HCT116 (cell line): ENCODE measurements at regions not wholly inside any gene's neighbourhood (a gene's known extent, or its start where the extent isn't known, plus 50 kb on each side); places are given as distances from the start of the nearest gene placed in this dataset.

Experiments used
- ATAC-seq: fragments of 200-7000 bp; cut with Tn5 transposase; 2 replicates; pipeline ENCODE4 v1.9.1; 2020; ENCODE audit warnings: mild to moderate bottlenecking, moderate library complexity
- BruUV-seq: library from RNA; stranded (reverse); fragments of 400-500 nt; replicated peaks from 2 replicates; lab custom pipeline; 2021; lab: Mats Ljungman, UMichigan
- CTCF ChIA-PET: fragments of 300-600 bp; sonication (Branson Sonifier 250); formaldehyde crosslinking; loops from one replicate; lab custom pipeline; 2021; ENCODE audit warnings: antibody characterized with exemption; lab: Charles Lee
- POLR2A ChIA-PET: fragments of 300-600, 350-600 bp; sonication (Branson Sonifier 250); formaldehyde crosslinking; loops from one replicate; lab custom pipeline; 2021; ENCODE audit warnings: antibody characterized with exemption; lab: Charles Lee
- RAD21 ChIA-PET, 2 experiments: fragments of 300-600 bp; sonication (Branson Sonifier 250); formaldehyde crosslinking; loops; one replicate each; lab custom pipeline; 2023; ENCODE audit warnings: low total read pairs in 2 of 2; ENCODE audit not compliant: uncharacterized antibody in 2 of 2, unreplicated experiment in 2 of 2, low non-redundant PET in 1 of 2; lab: Charles Lee
- DNase-seq: peaks from one replicate; pipeline ENCODE4 v3.0.0-alpha.2; 2010; ENCODE audit warnings: low read depth, low spot score
- H2AFZ ChIP-seq: fragments of 200-600 bp; shearing (Covaris generic), sonication (generic); 2 replicates; pipeline ENCODE4 v1.6.1; 2017; ENCODE audit warnings: low read depth, mixed run types, mixed read lengths, antibody characterized with exemption, low read length; ENCODE audit not compliant: poor library complexity, severe bottlenecking
- H3K27ac ChIP-seq: 2 replicates; pipeline ENCODE4 v1.5.1; 2012; ENCODE audit warnings: low read depth, low read length
- H3K27me3 ChIP-seq: fragments of 200-600 bp; sonication (generic); 2 replicates; pipeline ENCODE4 v1.6.1; 2016; ENCODE audit warnings: mixed run types, low read length, mixed read lengths; ENCODE audit not compliant: insufficient read depth
- H3K36me3 ChIP-seq, 2 experiments: fragments of 200-500 bp in 1 of 2; fragments of 200-600 bp in 1 of 2; sonication (Bioruptor generic) in 1 of 2; sonication (generic) in 1 of 2; 2 replicates each; pipeline versions ENCODE4 v1.5.1 to v1.6.1; 2014 to 2016; ENCODE audit warnings: low read length in 2 of 2, inconsistent platforms in 1 of 2, mixed read lengths in 1 of 2, mixed run types in 1 of 2; ENCODE audit not compliant: insufficient read depth in 2 of 2, control insufficient read depth in 1 of 2
- H3K4me1 ChIP-seq, 2 experiments: fragments of 200-600 bp in 1 of 2; sonication (generic) in 1 of 2; 2 replicates each; pipeline versions ENCODE4 v1.5.1 to v1.6.1; 2012 to 2017; ENCODE audit warnings: low read length in 2 of 2, inconsistent platforms in 1 of 2, mild to moderate bottlenecking in 1 of 2, mixed read lengths in 1 of 2, mixed run types in 1 of 2, moderate library complexity in 1 of 2; ENCODE audit not compliant: insufficient read depth in 2 of 2, control insufficient read depth in 1 of 2
- H3K4me2 ChIP-seq: fragments of 200-600 bp; sonication (generic); 2 replicates; pipeline ENCODE4 v1.6.1; 2017; ENCODE audit warnings: mixed run types, low read length, mixed read lengths
- H3K4me3 ChIP-seq, 2 experiments: fragments of 200-600 bp in 1 of 2; sonication (generic) in 1 of 2; replicated peaks in 1 of 2; 2 replicates each; pipeline ENCODE4 v1.5.1; 2011 to 2016; ENCODE audit warnings: low read length in 2 of 2, control low read depth in 1 of 2, low read depth in 1 of 2, mild to moderate bottlenecking in 1 of 2, mixed read lengths in 1 of 2, mixed run types in 1 of 2
- H3K79me2 ChIP-seq: fragments of 200-600 bp; sonication (generic); 2 replicates; pipeline ENCODE4 v1.6.1; 2017; ENCODE audit warnings: mild to moderate bottlenecking, mixed run types, low read length, moderate library complexity, mixed read lengths; ENCODE audit not compliant: insufficient read depth
- H3K9ac ChIP-seq: fragments of 200-600 bp; sonication (generic); 2 replicates; pipeline ENCODE4 v1.6.1; 2016; ENCODE audit warnings: low read length, mixed read lengths
- H3K9me2 ChIP-seq: fragments of 200-600 bp; sonication (generic), shearing (Covaris generic); 2 replicates; pipeline ENCODE4 v1.6.1; 2017; ENCODE audit warnings: mixed run types, mild to moderate bottlenecking, moderate library complexity; ENCODE audit not compliant: insufficient read depth
- H3K9me3 ChIP-seq, 2 experiments: fragments of 200-500 bp in 1 of 2; fragments of 200-600 bp in 1 of 2; sonication (Bioruptor generic) in 1 of 2; sonication (generic) in 1 of 2; 2 replicates each; pipeline ENCODE4 v1.6.1; 2014 to 2017; ENCODE audit warnings: low read length in 2 of 2, mixed read lengths in 2 of 2, inconsistent platforms in 1 of 2, low read depth in 1 of 2, mild to moderate bottlenecking in 1 of 2, mixed run types in 1 of 2, moderate library complexity in 1 of 2; ENCODE audit not compliant: control insufficient read depth in 1 of 2, insufficient read depth in 1 of 2
- H4K20me1 ChIP-seq: fragments of 200-600 bp; sonication (generic), shearing (Covaris generic); 2 replicates; pipeline ENCODE4 v1.6.1; 2017; ENCODE audit warnings: mixed run types, mild to moderate bottlenecking, moderate library complexity; ENCODE audit not compliant: insufficient read depth
- EGR1 ChIP-seq: IDR thresholded peaks from 2 replicates; pipeline ENCODE4 v1.6.1; 2012; ENCODE audit warnings: low read depth
- EZH2 ChIP-seq: fragments of 200-600 bp; sonication (generic); IDR thresholded peaks from 2 replicates; pipeline ENCODE4 v1.6.1; 2017; ENCODE audit warnings: antibody characterized with exemption, mixed run types
- EZH2phosphoT487 ChIP-seq: fragments of 200-600 bp; IDR thresholded peaks from 2 replicates; pipeline ENCODE4 v1.6.1; 2018; ENCODE audit warnings: antibody characterized with exemption, borderline replicate concordance
- JUND ChIP-seq: IDR thresholded peaks from 2 replicates; pipeline ENCODE4 v1.6.1; 2012
- POLR2AphosphoS5 ChIP-seq: IDR thresholded peaks from 2 replicates; pipeline ENCODE4 v1.6.1; 2011; ENCODE audit warnings: mild to moderate bottlenecking, low read depth, low read length, moderate library complexity
- TCF7L2 ChIP-seq: IDR thresholded peaks from 2 replicates; pipeline ENCODE4 v1.7.0; 2011; ENCODE audit warnings: borderline replicate concordance, inconsistent platforms; ENCODE audit not compliant: insufficient read depth, insufficient read length; ENCODE audit errors: extremely low read depth
- ZFX ChIP-seq: fragments of 450-650 bp; IDR thresholded peaks from 2 replicates; pipeline ENCODE4 v1.6.1; 2017
- ZNF274 ChIP-seq: fragments of 200-500 bp; sonication (Bioruptor generic); IDR thresholded peaks from 2 replicates; pipeline ENCODE4 v1.6.1; 2014; ENCODE audit warnings: mild to moderate bottlenecking, low read depth, low read length, inconsistent platforms
- intact Hi-C: fragments of 100-400 bp; cut with micrococcal nuclease; formaldehyde crosslinking; loops from 2 replicates; pipeline ENCODE4 v1.10.0; 2022
- TF ChIP-seq, protein P1 (sequence below): IDR thresholded peaks from 2 replicates; pipeline ENCODE4 v1.6.1; 2012
- TF ChIP-seq, protein P2 (sequence below): IDR thresholded peaks from 2 replicates; pipeline ENCODE4 v1.6.1; 2012

DNA sequence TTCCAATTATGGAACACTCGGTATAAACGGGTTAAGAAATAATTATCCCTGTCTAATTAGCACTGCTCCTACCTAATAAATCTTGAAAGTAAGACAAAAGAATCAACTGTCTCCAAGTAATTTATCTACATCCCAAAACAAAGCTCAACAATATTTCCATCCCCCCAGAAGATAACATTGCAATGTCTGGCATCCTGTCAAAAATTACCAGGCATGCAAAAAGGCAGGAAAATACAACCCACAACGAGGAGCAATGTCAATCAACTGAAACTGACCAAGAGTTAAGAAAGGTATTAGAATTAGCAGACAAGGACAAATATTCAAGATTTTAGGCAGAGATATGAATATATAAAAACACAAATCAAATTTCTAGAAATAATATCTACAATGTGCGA lies 84.5 kb upstream of the SVIL start:
- H3K27me3 ChIP-seq: no peaks in the 10 kb centered on the region
- TF ChIP-seq POLR2AphosphoS5 (no peak), ZNF274 (no peak), EZH2 (no peak), TCF7L2 (no peak), ZFX (no peak), EZH2phosphoT487 (no peak), JUND (no peak)
- TF ChIP-seq, protein P1, sequence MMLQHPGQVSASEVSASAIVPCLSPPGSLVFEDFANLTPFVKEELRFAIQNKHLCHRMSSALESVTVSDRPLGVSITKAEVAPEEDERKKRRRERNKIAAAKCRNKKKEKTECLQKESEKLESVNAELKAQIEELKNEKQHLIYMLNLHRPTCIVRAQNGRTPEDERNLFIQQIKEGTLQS: no peak
- TF ChIP-seq, protein P2, sequence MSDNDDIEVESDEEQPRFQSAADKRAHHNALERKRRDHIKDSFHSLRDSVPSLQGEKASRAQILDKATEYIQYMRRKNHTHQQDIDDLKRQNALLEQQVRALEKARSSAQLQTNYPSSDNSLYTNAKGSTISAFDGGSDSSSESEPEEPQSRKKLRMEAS: no peak
- H3K9me2 ChIP-seq: no peaks in the 10 kb centered on the region
- no peak for DNase-seq
- H3K27ac ChIP-seq: no peak overlapping the region
- H3K9me3 ChIP-seq: peaks cover 5 to 8% of the 10 kb centered on the region in 2 experiments; a peak in 3 of 4 replicates
- POLR2A ChIA-PET: no interaction called here
- peaks cover 14 to 26% of the 10 kb centered on the region in 2 experiments for H3K4me1 ChIP-seq
- peaks cover 7% of the 10 kb centered on the region; the same call in 1 of the 2 replicates for H4K20me1 ChIP-seq
- ATAC-seq: no peak
- RAD21 ChIA-PET: no interaction called here
- H3K4me2 ChIP-seq: no peak overlapping the region
- peaks cover 82% of the 10 kb centered on the region for H3K79me2 ChIP-seq
- no peaks in the 10 kb centered on the region for H3K36me3 ChIP-seq
- no peak overlapping the region for H3K9ac ChIP-seq
- no peak overlapping the region for H2AFZ ChIP-seq
- intact Hi-C loops: no loop called here
- H3K4me3 ChIP-seq: no peak overlapping the region
- CTCF ChIA-PET: no interaction called here
- no TSS peak for BruUV-seq

DNA sequence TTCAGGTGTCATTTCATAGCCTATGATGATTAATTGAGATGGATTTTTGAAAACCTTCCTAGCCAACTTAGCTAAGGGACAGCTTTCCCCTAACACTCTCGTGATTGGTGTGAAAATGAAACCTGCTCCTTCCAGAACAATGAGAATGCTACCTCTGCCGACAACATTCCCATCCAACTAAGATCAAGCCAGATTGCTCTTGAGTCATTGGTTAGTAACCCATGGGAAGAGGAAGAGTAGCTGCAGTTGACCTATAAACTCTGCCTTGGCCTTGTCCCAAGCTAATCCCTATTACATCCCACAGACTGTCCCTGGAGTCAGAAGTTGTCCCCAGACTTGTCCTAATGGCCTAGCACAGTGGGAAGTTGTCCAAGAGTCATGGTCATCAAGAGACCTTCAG lies 80.5 kb upstream of the SVIL start:
- DNase-seq (no peak), ATAC-seq (peak; percentile 54)
- Histone ChIP-seq H3K9me2 (no peaks in the 10 kb centered on the region), H3K27me3 (no peaks in the 10 kb centered on the region), H3K79me2 (peaks cover 63% of the 10 kb centered on the region), H3K9me3 (peaks cover 5 to 8% of the 10 kb centered on the region in 2 experiments; a peak in 2 of 4 replicates), H3K27ac (peak overlapping the region; percentile 54; the same call in 1 of the 2 replicates), H3K4me2 (peak overlapping the region; percentile 60), H3K4me1 (peaks cover 17 to 54% of the 10 kb centered on the region in 2 experiments), H3K36me3 (no peaks in the 10 kb centered on the region), H3K4me3 (peak overlapping the region in 1 of 2 experiments; percentile 21; a peak in 2 of 4 replicates), H4K20me1 (peaks cover 7% of the 10 kb centered on the region; the same call in 1 of the 2 replicates), H2AFZ (no peak overlapping the region), H3K9ac (peak overlapping the region; percentile 2; the same call in 1 of the 2 replicates)
- intact Hi-C loops: no loop called here
- BruUV-seq: no TSS peak
- CTCF ChIA-PET: no interaction called here
- POLR2A ChIA-PET: no interaction called here
- RAD21 ChIA-PET: no interaction called here
- TF ChIP-seq EGR1 (no peak), EZH2phosphoT487 (no peak)
- TF ChIP-seq, all 23 proteins: peak for 0
